ENCODE measurements at regions not wholly inside any gene's neighbourhood (a gene's known extent, or its start where the extent isn't known, plus 50 kb on each side); places are given as distances from the start of the nearest gene placed in this dataset.

GRCh38 chr10:44647877-44648542 lies 263.1 kb upstream of the CXCL12 start:
- DNase-seq (ENCODE audit: extremely low read depth in 1 of 4, low spot score in 3 of 4) (no peak), ATAC-seq (no peak; the same call in 2 of the 3 replicates), FAIRE-seq (no peak)
- Histone ChIP-seq H3K9me3 (replicated peaks; ENCODE audit: control insufficient read depth, insufficient read depth, low read depth, low read length) (no peaks in the 10 kb centered on the region), H4K20me1 (replicated peaks; ENCODE audit: control insufficient read depth, insufficient read depth, low read length) (no peaks in the 10 kb centered on the region), H3K4me1 (replicated peaks in 1 of 2; ENCODE audit: control insufficient read depth in 2 of 2, insufficient read depth in 2 of 2, low read length in 2 of 2) (no peaks in the 10 kb centered on the region), H3K27me3 (ENCODE audit: control insufficient read depth in 2 of 2, insufficient read depth in 2 of 2, low read length in 2 of 2) (no peaks in the 10 kb centered on the region), H3K9me1 (ENCODE audit: control insufficient read depth, insufficient read depth, low read length) (no peaks in the 10 kb centered on the region), H3K4me2 (ENCODE audit: insufficient read depth, low read length) (no peak overlapping the region), H3K36me3 (ENCODE audit: control insufficient read depth, insufficient read depth, low read length) (no peaks in the 10 kb centered on the region), H2AFZ (ENCODE audit: low read depth, low read length) (no peak overlapping the region), H3K79me2 (ENCODE audit: control insufficient read depth, insufficient read depth, low read length) (no peaks in the 10 kb centered on the region), H3K9ac (ENCODE audit: insufficient read depth in 1 of 2, low read depth in 2 of 2, low read length in 2 of 2) (no peak overlapping the region), H3K4me3 (no peak overlapping the region), H3K27ac (ENCODE audit: extremely low read depth, low read depth, low read length) (no peak overlapping the region)
- BruUV-seq (replicated peaks) = no TSS peak
- ChIA-PET POLR2A (no interaction called here), CTCF (ENCODE audit: low intra/inter-chr PET ratio) (no interaction called here)
- intact Hi-C loops (cut with micrococcal nuclease) (no loop called here), in situ Hi-C loops (cut with MboI) (no loop called here)
- 1% methylated on average over 10 of the region's 10 CpGs for WGBS (ENCODE audit: insufficient coverage, low coverage, missing lambda C conversion rate)
- no peak for TF ChIP-seq SMAD1 (IDR thresholded peaks at IDR 0.05; ENCODE audit: low read depth, low read length, partially characterized antibody)
- TF ChIP-seq GTF2A2 (tag; IDR thresholded peaks at IDR 0.05) = no peak
- no peak for TF ChIP-seq SMAD2 (IDR thresholded peaks at IDR 0.05; ENCODE audit: low read depth, low read length)
- TF ChIP-seq ZNF274 (IDR thresholded peaks at IDR 0.05; ENCODE audit: borderline replicate concordance, low read depth, low read length) = no peak
- TF ChIP-seq HDAC6 (IDR thresholded peaks at IDR 0.05; ENCODE audit: low read depth, low read length) = no peak
- TF ChIP-seq KHSRP (IDR thresholded peaks at IDR 0.05) = no peak
- TF ChIP-seq HLTF (IDR thresholded peaks at IDR 0.05) = no peak
- no peak for TF ChIP-seq ZNF347 (CRISPR knock-in tag; IDR thresholded peaks at IDR 0.05; ENCODE audit: low read depth)
- TF ChIP-seq SRSF7 (optimal IDR thresholded peaks at IDR 0.05; ENCODE audit: low read depth, low read length) = no peak
- no peak for TF ChIP-seq ZNF24 (IDR thresholded peaks at IDR 0.05)
- no peak for TF ChIP-seq COPS2 (conservative IDR thresholded peaks at IDR 0.05)
- no peak for TF ChIP-seq HDAC8 (tag; IDR thresholded peaks at IDR 0.05)
- TF ChIP-seq, protein P1, sequence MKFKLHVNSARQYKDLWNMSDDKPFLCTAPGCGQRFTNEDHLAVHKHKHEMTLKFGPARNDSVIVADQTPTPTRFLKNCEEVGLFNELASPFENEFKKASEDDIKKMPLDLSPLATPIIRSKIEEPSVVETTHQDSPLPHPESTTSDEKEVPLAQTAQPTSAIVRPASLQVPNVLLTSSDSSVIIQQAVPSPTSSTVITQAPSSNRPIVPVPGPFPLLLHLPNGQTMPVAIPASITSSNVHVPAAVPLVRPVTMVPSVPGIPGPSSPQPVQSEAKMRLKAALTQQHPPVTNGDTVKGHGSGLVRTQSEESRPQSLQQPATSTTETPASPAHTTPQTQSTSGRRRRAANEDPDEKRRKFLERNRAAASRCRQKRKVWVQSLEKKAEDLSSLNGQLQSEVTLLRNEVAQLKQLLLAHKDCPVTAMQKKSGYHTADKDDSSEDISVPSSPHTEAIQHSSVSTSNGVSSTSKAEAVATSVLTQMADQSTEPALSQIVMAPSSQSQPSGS (CRISPR knock-in tag; IDR thresholded peaks at IDR 0.05) = no peak
- TF ChIP-seq MXD1 (CRISPR knock-in tag; IDR thresholded peaks at IDR 0.05; ENCODE audit: borderline replicate concordance, poor library complexity, severe bottlenecking) = no peak
- TF ChIP-seq EP400 (IDR thresholded peaks at IDR 0.05) = no peak
- TF ChIP-seq EZH2 (IDR thresholded peaks at IDR 0.05; ENCODE audit: borderline replicate concordance, low read depth, low read length) = no peak
- TF ChIP-seq CREB3 (tag; conservative IDR thresholded peaks at IDR 0.05; ENCODE audit: low read depth) = no peak
- no peak for TF ChIP-seq PCBP2 (IDR thresholded peaks at IDR 0.05; ENCODE audit: low read depth, low read length, poor library complexity, severe bottlenecking)

Data from K562 (cell line).